GM19238 (cell line): ENCODE measurements at regions not wholly inside any gene's neighbourhood (a gene's known extent, or its start where the extent isn't known, plus 50 kb on each side); places are given as distances from the start of the nearest gene placed in this dataset.

Experiments
- DNase-seq: peaks from one replicate; pipeline ENCODE4 v3.0.0; 2011; ENCODE audit warnings: low spot score; ENCODE audit not compliant: insufficient read length

DNA sequence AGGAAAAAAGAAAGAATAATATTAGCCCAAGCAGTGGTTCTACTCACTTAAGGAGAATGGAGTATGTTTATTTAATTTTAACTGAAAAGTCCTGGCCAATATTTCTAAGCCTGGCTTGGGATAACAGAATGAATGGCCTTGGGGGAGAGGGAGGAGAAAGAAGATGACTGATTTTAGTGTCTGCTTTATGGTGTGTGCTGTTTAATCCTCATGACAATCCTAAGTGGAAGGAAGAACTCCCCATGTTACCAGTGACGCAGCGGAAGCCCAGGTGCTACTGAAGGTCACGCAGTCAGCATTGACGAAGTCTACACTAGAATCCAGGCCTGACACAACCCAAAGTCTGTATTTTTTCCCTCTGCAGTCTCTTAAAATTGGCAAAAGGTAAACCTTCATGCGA, 50.5 kb downstream of the PALM2AKAP2 start:
- DNase-seq, result no peak

DNA sequence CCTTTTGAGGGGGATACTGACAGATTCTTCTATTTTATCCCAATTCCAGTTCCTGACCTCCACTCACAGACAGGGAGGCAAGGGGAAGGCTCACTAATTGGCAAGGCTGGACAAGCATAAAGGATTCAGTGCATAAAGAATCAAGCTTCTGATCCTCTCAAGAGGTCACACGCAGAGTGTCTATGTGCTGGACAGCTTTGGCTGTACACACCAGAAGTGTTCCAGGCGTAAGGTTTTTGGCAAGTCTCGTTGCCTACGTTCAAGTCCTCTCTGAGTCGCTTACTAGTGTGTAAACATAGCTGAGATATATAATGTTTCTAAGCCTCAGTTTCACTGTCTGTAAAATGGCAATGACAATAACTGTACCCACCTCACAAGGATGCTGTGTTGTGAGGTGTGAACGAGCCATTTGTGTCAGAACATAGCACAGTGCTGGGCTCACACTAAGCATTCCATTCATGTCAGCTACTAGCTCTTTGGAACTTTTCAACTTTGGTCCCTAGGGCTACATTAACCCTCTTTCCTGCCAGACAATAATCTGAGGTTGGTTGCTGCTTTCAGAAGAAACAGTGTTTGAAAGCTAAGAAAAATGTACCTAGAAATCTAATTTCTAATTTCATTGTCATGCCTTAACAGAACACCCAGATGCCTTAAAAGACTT, 52.1 kb downstream of the PALM2AKAP2 start:
- DNase-seq, result no peak

DNA sequence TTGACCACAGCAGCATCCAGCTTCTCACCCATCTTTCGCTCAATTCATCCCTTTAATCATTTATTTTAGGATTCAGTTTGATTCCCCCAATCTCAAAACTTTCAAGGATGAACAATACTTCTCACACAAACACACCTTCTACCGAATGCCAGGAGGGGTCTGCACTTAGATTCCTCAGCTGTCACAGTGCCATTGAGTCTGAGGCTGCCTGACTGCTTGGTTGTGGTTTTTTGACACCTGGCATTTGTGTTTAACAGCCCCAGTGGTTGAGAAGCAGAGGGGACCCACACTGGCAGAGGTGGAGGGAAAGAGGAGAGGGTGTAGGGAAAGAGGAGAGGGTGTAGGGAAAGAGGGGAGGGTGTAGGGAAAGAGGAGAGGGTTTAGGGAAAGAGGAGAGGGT, 54.9 kb downstream of the PALM2AKAP2 start:
- DNase-seq, result no peak

DNA sequence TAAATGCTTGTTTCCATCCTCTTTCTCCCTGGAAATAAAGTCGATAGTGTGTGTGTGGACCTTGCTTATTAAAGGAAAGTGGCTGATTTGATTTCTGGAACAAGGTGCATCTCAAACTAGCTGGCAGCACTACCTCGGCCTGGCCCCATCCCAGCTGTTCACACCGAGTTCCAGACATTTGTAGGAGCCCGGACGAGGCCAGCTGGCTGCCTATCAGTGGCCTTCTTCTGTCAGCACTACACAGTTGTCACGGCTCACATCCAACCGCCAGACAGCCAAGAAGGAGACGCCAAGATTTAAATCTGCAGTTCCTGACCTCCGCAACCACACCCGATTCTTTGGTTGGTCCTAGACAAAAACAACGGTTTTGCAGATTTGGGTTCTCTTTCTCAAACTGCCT, 63.6 kb downstream of the PALM2AKAP2 start:
- no peak for DNase-seq

DNA sequence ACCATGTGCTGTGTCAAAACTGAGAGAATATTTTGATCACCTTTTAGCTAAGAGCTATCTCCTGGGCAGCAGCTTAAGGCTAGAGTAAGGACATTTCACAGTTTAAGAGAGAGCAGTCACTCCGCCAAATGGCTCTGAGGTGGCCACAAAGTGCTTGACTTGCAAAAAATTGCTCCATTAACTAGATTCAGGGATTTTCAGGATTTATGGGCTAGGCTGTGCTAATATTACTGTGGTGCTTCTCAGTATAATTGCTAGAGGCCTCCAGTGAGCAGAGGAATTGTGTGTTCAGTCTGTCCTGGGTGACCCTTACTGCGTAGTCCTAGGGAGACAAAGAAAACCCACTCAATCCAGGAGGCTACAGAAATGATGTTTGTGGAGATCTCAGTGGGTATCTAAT, 65.2 kb downstream of the PALM2AKAP2 start:
- no peak for DNase-seq

DNA sequence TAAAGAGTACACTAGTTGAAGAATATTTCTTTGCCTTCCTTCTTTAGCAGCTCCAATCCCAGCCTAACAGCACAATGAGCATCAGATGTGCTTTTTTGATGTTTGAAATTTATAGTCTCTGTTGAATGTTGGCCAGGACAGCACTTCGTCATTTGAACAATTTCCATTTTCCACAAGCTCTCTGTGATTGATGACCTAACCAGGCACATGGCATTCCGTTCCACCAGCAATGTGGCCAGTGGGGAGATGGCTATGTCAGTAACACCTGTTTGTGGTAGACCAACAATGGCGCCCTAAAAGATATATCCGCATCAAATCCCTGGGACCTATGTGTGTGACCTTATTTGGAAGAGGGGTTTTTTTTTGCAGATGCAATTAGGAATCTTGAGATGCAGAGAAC, 66.8 kb downstream of the PALM2AKAP2 start:
- DNase-seq, result no peak

DNA sequence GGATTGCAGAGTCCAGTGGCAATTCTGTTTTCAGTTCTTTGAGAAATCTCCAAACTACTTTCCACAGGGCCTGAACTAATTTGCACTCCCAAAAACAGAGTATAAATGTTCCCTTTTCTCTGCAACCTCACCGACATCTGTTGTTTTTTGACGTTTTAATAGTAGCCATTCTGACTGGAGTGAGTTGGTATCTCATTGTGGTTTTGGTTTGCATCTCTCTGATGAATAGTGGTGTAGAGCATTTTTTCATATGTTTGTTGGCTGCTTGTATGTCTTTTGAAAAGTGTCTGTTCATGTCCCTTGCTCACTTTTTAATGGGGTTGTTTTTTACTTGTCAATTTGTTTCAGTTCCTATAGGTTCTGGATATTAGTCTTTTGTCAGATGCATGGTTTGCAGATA, 72.6 kb downstream of the PALM2AKAP2 start:
- DNase-seq, result no peak

DNA sequence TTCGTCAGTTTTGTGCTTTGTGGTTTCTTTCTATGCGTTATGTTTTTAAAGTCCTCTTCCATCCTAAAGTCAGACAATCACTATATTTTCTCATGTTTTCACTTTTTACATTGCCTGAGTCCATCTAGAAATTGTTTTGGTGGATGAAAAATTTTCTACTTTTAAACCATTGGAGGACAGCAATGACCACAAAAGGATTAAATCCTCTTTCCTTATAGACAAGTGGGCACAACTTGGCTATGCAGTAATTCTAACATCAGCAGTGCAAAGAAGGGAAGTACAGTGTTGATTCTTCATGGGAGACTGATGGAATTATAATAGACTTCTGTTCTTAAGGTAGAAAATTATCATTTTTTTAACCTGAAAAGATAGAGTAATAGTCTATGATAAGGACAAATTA, 75.5 kb downstream of the PALM2AKAP2 start:
- DNase-seq, result no peak

DNA sequence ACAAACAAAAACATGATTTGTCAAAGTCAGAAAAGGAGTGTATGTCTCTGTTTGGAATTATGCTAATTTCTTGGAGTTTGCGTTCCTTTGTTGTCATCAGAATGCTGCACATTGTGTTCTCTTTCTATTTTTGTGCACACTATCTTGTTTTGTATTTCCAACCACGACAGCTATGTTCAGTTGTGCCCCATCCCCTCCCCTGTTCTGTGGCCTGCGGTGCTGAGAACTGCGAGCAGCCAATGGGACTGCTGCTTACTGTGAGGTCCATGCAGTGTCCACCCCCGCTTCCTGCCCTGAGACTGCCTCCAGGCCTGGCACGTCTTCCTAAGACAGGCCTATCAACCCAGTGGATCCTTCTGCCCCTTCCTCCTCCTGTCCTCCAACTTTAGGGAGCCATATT, 76.8 kb downstream of the PALM2AKAP2 start:
- DNase-seq, result no peak

DNA sequence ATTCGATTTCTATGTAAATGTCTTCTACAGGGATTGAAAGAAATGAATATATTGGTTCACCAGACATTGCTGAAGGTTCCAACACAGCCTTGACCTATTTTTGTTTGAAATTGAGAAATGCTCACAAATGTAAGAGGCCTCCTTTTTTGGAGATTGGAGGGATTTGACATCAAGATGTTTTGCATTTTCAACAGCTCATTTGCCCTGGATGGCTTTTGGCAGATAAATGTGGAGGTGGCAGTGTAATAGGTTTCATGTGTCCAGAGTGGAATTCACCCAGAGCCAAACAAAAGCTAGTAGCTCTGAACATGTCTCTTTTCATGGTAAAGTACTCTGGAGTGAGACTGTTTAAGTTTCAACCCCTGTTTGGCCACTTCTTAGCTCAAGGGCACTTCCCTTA, 77.3 kb downstream of the PALM2AKAP2 start:
- no peak for DNase-seq

DNA sequence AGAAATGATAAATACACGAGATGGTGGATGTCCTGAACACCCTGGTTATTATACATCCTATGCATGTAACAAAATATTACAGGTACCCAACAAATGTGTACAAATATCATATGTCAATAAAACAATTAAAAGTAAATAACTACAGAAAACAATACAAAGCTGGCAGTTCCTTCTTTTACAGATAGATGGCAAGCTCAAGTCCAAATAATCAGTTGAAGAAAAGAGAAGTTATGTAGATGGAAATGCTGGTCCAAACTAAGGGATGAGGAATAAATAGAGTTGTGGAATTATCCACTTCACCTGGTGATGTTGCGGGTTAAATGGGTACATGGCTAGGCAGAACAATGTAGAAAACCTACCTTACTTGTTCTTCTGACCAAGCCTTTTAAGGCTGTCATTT, 79.4 kb downstream of the PALM2AKAP2 start:
- DNase-seq, result no peak

DNA sequence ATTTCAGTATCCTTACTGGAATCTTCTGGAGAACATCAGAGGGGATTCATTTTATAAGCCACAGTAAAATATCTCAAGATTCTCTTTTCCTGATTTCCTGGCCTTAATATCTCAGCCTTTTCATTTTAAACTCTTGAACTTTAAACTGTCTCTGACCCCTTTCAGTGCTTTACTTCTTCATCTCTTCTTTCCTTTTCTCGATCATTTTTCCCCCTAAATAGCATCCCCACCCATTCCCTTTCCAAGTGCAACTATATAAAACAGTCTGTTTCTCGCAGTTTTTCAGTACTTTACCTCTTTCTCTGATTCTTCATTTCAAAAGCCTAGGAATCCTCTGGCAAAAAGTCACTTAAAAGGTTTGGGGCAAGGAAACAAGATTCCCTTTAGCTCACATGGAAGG, 80.5 kb downstream of the PALM2AKAP2 start:
- no peak for DNase-seq

DNA sequence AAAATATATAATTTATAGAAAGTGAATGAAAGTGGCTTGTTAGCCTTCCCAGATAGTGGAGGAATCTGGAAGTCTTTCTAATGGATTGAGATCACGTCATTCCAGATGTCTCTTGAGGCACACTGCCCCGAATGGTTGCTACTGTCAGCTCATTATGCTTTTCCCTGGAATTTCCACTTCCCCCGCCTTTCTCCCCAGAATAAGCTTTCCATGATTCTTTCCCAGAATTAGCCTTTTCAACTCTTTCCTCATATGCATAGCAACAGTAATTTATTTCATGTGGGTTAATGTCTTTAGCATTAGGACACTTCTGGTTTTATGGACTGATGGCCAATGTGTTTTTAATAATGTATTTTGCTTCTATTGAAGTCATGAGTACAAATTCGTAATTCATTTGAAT, 81.5 kb downstream of the PALM2AKAP2 start:
- no peak for DNase-seq

DNA sequence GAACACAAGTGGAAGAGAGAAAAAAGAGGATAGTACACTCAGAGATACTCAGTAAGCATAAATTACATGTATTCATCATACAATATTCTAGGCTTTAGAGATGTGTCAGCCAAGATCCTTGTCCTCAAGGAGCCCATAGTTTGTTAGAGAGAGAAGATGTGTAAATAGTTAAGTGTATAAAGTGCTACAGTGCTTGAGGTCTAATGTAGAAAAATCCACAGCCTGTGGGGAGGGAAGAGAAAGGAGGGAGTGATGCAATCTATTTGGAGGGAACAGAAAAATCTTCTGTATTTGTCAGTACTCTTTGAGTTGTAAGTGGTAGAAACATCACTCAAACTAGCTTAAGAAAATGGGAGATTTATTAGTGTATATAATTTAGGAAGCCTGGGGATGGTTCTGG, 81.9 kb downstream of the PALM2AKAP2 start:
- DNase-seq, result no peak

DNA sequence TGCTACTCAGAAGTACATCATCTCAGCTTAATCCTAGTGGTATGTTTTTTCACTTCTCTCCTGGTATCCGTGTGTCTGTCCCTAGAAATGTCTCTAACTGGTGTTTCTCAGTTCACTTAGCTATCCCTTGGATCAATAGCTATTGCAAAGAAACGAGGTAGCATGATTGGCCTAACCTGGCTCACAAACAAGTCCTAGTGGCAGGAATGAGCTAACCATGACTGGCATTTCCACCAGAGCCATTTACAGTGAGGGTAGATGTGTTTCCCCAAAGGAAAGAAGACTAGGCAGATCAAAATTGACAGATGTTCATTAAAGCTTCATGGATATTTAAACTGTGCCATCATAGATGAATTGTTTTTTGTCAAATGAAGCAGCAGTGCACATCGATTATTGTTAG, 82.5 kb downstream of the PALM2AKAP2 start:
- DNase-seq, result no peak

DNA sequence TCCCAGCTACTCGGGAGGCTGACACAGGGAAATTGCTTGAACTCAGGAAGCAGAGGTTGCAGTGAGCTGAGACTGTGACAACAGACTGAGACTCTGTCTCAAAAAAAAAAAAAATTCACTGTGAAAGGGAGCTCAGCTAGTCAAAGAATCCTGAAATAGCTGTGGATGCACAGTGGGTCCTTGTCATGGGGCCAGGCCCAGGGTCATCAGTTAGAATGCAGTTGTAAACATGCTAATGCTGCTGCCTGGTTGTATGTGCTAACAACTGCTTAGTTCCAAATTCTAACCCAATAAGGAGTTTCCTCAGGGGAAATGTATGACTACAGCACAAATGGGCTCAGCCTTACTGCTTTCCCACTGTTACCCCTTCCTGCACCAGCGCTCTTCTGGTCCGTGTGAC, 84.0 kb downstream of the PALM2AKAP2 start:
- DNase-seq, result no peak

DNA sequence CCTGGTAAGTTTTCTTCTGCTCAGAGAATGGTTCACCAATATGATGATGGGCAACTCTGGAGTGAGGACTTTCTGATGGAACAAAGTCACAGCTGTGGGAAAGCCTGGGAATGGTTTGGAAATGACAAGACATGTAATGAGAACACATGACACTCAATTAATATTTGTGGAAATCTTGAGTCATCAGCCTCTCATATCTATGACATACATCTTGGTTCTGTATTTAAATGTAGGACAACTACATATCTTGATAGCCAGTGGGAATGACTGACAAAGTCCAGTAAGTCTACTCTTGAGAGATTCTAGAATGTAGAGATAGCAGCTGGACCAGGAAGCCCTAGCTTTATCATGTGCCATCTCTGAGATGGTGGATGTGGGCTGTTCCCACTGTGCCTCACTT, 85.5 kb downstream of the PALM2AKAP2 start:
- DNase-seq, result no peak

DNA sequence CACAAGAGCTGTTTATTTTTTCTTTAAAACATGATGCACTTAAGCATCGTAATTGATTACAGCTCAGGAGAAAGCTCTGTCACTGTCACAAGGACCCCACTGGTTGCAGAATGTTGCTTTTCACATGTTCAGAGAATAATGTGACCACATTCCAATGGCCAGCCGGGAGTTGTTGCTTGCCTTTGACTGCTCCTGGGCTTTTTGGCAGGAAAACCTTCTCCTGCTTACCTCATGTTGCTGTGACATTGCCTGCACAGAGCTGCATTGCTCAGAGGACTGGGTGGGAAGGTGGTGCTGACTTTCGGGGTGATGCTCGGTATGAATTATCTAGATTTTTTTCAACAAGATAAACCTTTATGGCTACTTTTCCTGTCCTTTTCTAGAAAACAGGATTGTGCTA, 88.2 kb downstream of the PALM2AKAP2 start:
- no peak for DNase-seq

DNA sequence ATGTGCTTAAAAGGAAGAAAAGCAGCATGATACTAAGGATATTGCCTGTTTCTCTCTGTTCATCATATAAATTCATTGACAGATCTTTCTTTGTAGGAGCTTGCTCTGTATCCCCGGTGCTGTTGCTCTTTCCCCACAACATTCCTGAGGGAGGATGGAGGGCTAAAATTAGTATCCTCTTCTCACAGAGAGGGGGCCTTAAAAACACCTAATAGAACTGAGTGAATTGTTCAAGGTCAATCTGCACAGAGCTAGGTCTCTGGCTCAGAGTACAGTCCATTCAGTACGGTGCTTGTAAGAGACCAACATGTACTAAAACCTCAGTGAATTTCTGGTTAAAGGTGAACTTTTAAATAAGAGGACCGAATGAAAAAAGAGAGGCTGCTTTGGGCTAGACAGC, 88.7 kb downstream of the PALM2AKAP2 start:
- no peak for DNase-seq

DNA sequence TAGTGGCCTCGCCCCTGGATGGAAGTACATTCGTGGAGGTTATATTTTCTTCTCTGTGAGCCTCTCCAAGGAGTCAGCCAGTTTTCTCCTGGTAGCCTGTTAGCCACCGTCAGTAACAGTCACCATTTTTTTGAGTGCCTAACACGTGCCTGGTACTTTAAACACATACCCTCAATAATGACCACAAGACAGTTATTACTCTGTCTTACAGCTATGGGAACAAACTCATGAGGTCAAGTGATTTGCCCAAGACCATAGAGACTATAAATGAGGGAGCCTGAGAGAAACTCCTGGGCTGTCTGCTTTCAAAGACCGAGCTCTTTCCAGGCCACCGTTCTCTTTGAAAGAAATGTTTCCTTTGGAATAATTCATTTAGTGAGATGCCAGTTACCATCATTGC, 90.4 kb downstream of the PALM2AKAP2 start:
- no peak for DNase-seq

DNA sequence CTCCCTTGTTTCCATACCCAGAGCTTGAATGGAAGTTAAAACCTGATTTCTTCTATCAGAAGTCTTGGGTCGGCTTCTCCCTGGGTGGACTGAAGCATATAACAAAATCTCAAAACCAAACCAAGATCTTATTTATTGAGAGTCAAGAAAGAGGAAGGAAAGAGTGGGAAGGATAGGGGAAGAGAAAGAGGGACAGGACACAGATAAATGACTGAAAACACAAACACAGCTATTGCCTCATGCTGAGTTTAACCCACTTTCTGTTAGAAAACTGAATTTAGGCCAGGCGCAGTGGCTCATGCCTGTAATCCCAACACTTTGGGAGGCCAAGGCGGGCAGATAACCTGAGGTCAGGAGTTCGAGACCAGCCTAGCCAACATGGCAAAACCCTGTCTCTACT, 92.9 kb downstream of the PALM2AKAP2 start:
- DNase-seq, result no peak

DNA sequence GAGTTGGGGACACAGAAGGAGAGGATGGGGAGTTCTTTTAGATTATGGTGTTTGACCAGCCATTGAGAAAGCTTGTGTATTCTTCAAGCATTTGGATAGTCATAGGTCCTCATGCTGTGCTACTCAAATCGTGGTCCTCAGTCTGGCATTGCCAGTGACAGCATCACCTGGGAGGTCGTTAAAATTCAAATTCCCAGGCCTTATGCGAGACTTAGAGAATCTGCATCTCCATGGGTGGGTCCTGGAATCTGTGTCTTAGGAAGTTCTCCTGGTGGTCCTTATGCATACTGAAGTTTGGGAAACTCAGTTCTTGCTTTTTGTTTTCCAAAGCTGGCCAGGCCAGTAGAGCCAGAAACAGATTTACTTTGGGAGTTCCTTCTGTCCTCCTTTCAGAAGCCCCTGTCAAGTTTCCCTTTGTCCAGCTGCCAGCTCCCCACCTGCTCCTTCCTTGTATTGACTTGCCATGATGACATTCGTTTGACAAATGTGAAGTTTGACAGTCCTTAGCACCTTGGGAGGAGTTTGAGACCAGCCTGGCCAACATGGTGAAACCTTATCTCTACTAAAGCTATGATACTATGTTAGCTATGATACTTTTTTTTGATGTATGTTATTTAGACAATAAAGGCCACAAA, 95.6 kb downstream of the PALM2AKAP2 start:
- DNase-seq, result no peak
